Activated naive CD4-positive, alpha-beta T cell treated with anti-CD3 and anti-CD28 coated beads, Interleukin-2, amount 10 ng/mL, durations not matched to agents 7 days and 5 days (primary cell): ENCODE measurements at regions not wholly inside any gene's neighbourhood (a gene's known extent, or its start where the extent isn't known, plus 50 kb on each side); places are given as distances from the start of the nearest gene placed in this dataset.
A peak's percentile ranks its signal among the peaks of the same experiment; 100 is the strongest.

Experiments used
- CTCF ChIA-PET: fragments of 350-600 bp; sonication (Branson Sonifier 250); formaldehyde crosslinking; loops from one replicate; lab custom pipeline; 2021; ENCODE audit warnings: antibody characterized with exemption; lab: Charles Lee
- DNase-seq: peaks from one replicate; pipeline ENCODE4 v3.0.0-alpha.2; 2020
- H3K27ac Mint-ChIP-seq: one replicate; pipeline ENCODE4 v1.8.0; 2021; ENCODE audit warnings: mild to moderate bottlenecking, moderate library complexity, mixed read lengths
- H3K27me3 Mint-ChIP-seq: one replicate; pipeline ENCODE4 v1.8.0; 2021; ENCODE audit warnings: mild to moderate bottlenecking, mixed read lengths
- H3K36me3 Mint-ChIP-seq: one replicate; pipeline ENCODE4 v1.8.0; 2021; ENCODE audit warnings: mixed read lengths
- H3K4me1 Mint-ChIP-seq: one replicate; pipeline ENCODE4 v1.8.0; 2021; ENCODE audit warnings: mixed read lengths
- H3K4me3 Mint-ChIP-seq: one replicate; pipeline ENCODE4 v1.8.0; 2021; ENCODE audit warnings: mild to moderate bottlenecking, moderate library complexity, mixed read lengths
- H3K9me3 Mint-ChIP-seq: one replicate; pipeline ENCODE4 v1.8.0; 2021; ENCODE audit warnings: mixed read lengths

DNA sequence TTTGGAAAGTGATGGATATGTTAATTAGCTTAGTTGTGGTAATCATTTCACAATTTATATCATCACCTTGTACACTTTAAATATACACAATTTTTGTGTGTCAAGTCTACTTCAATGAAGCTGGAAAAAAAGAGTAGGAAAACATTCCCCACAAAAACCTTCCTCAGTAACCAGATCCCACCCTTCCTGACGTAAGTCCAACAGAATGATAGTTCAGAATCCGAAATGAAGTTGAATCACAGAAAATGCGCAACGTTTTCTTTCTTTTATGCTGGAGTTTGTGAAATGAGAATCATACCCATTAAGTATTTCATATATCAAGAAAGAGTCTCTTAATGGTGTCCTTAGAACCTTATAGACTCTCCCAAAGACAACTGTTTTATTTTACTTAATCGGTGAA lies 292.9 kb downstream of the USP46 start:
- CTCF ChIA-PET = no interaction called here
- no peaks in the 10 kb centered on the region for H3K27me3 Mint-ChIP-seq
- no peak overlapping the region for H3K27ac Mint-ChIP-seq
- no peaks in the 10 kb centered on the region for H3K4me1 Mint-ChIP-seq
- no peaks in the 10 kb centered on the region for H3K36me3 Mint-ChIP-seq
- H3K4me3 Mint-ChIP-seq = no peak overlapping the region
- DNase-seq = no peak
- no peaks in the 10 kb centered on the region for H3K9me3 Mint-ChIP-seq

DNA sequence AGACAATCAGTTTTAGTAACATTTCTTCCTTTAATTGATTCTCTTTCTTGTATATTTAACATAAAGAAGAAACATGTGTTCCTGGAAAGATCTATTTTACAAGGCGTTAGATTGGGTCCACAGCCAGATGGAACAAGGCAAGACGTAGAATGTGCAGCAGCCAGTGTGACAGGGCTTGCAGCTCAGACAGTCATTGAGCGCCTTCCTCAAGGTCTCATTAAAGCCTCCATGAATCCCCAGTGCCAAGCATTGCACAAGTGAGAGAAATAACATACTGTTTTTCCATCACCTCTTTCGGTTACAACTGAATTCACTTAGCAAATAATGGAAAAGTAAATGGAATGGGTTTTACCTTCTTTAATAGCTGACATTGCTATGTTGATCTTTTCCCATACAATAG lies 292.5 kb downstream of the USP46 start:
- Mint-ChIP-seq H3K27ac (no peak overlapping the region), H3K36me3 (no peaks in the 10 kb centered on the region), H3K9me3 (no peaks in the 10 kb centered on the region), H3K4me3 (no peak overlapping the region), H3K4me1 (no peaks in the 10 kb centered on the region), H3K27me3 (no peaks in the 10 kb centered on the region)
- no peak for DNase-seq
- CTCF ChIA-PET = no interaction called here

DNA sequence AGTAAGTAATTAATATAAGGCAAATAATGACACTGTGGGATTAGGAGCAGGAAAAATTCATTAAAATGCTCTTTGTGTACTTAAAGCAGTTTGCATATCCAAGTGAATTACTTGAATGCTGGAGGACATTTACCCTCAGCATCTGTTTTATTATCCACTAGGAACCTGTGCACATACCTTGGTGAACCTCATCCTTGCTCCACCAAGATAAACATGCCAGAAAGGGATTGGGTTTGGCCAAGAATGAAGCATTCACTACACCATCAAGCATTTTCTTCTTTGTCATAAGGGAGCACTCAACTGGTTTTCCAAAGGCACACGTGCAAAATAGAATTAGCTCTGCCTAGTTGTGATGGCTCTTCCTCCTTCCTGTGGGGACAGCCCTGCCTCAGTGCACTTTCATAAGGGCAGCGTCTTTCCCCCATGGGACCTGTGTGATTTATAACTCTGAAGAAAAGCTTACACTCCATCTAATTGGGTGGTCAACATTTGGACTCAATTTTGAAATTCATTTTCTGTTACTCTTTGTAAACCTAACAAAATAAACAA lies 291.7 kb downstream of the USP46 start:
- no peaks in the 10 kb centered on the region for H3K36me3 Mint-ChIP-seq
- CTCF ChIA-PET = no interaction called here
- H3K9me3 Mint-ChIP-seq = no peaks in the 10 kb centered on the region
- no peak overlapping the region for H3K4me3 Mint-ChIP-seq
- H3K27ac Mint-ChIP-seq = no peak overlapping the region
- DNase-seq = no peak
- no peaks in the 10 kb centered on the region for H3K27me3 Mint-ChIP-seq
- no peaks in the 10 kb centered on the region for H3K4me1 Mint-ChIP-seq

DNA sequence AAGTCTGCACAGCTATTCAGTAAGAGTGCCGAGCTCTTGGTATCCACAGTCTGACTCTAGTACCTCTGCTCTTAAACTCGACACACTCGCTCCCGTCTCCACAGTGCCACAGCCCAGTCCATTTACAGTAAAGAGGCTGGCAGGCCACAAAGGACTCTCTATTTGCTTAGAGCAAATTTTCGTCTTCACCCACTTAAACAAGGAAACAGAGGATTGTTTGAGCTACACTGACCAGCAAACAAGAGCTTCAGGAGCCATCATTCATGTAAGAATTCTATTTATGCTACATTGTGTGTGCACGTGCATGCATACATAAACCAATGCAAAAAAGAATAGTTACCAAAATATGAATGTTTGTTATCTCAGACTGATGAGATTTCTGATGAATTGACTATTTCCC lies 290.2 kb downstream of the USP46 start:
- Mint-ChIP-seq H3K9me3 (no peaks in the 10 kb centered on the region), H3K4me1 (no peaks in the 10 kb centered on the region), H3K36me3 (no peaks in the 10 kb centered on the region), H3K4me3 (no peak overlapping the region), H3K27ac (no peak overlapping the region), H3K27me3 (no peaks in the 10 kb centered on the region)
- DNase-seq = no peak
- CTCF ChIA-PET = no interaction called here

DNA sequence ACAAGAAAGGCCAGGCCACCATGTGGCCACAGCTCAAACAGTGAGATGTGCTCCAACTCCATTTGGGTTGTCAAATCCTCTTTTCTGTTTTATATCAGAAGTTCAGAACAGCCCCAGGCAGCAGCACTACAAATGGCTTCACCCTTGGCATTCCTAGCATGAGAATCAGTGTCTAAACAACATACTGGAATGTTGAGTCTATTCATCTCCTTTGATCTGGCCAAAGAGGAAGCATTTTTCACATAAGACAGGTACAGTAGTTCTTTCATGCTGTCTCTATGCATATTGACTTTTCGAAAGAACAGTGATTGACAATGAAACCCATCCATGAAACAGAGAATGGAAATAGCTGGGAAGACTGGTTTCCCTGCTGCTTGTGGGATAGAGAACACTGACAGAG lies 289.5 kb downstream of the USP46 start:
- Mint-ChIP-seq H3K27ac (no peak overlapping the region), H3K27me3 (no peaks in the 10 kb centered on the region), H3K36me3 (no peaks in the 10 kb centered on the region), H3K4me3 (no peak overlapping the region), H3K4me1 (no peaks in the 10 kb centered on the region), H3K9me3 (no peaks in the 10 kb centered on the region)
- no peak for DNase-seq
- CTCF ChIA-PET = no interaction called here

DNA sequence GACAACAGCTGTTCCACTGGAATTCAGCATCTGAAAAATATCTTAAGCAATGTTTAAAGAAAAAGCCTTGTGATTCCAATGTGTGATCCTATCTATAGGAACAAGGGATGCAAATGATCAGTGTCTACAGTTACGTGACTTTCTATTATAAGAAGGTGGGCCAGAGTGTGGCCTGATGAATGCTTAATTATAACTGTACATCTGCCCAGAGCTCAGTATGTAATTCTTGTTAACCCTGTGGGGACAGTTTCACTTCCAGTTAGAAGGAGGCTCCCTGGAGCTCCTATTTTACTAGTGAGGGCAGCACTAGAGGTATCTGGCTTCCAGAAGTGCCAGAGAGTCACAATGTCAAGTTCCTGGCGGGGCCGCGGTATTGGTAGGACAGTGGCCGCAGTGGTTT lies 288.5 kb downstream of the USP46 start:
- no peaks in the 10 kb centered on the region for H3K4me1 Mint-ChIP-seq
- no peak overlapping the region for H3K27ac Mint-ChIP-seq
- H3K36me3 Mint-ChIP-seq = no peaks in the 10 kb centered on the region
- CTCF ChIA-PET = no interaction called here
- H3K9me3 Mint-ChIP-seq = no peaks in the 10 kb centered on the region
- DNase-seq = no peak
- H3K4me3 Mint-ChIP-seq = no peak overlapping the region
- H3K27me3 Mint-ChIP-seq = no peaks in the 10 kb centered on the region

DNA sequence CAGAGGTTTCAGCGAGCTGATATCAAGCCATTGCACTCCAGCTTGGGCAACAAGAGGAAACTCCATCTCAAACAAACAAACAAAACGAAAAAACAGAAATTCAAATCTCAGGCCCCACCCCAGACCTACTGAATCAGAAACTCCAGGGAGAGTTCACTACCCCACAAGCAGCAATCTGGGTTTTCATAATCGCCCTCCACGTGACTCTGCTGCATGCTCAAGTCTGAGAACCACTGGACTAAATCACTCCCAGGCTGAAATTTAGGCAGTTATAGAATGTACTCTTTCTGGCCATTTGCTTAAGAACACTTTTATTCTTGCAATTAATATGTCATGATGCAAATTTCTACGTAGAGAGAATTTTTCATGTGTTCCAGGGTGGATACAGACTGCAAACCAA lies 287.3 kb downstream of the USP46 start:
- Mint-ChIP-seq H3K36me3 (no peaks in the 10 kb centered on the region), H3K9me3 (no peaks in the 10 kb centered on the region), H3K27me3 (no peaks in the 10 kb centered on the region), H3K4me3 (no peak overlapping the region), H3K4me1 (no peaks in the 10 kb centered on the region), H3K27ac (no peak overlapping the region)
- no peak for DNase-seq
- CTCF ChIA-PET = no interaction called here

DNA sequence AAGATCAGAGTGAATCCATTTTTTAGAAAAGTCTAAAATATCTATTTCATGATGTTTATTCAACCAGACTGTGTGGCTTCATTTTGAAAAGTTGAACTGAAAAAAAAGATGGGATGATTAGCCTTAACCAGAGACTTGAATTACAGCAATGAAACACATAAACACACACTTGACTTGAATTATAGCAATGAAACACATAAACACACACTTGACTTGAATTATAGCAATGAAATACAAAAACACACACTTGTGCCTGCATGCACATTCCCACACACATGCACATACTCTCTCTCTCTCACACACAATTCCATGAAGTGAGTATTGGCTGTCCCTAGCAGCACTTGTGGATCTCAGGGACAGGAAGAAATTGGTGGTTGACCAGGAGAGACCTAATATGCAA lies 286.8 kb downstream of the USP46 start:
- no peak overlapping the region for H3K4me3 Mint-ChIP-seq
- no peaks in the 10 kb centered on the region for H3K36me3 Mint-ChIP-seq
- no peaks in the 10 kb centered on the region for H3K27me3 Mint-ChIP-seq
- no peaks in the 10 kb centered on the region for H3K4me1 Mint-ChIP-seq
- H3K27ac Mint-ChIP-seq = no peak overlapping the region
- CTCF ChIA-PET = no interaction called here
- no peaks in the 10 kb centered on the region for H3K9me3 Mint-ChIP-seq
- no peak for DNase-seq

DNA sequence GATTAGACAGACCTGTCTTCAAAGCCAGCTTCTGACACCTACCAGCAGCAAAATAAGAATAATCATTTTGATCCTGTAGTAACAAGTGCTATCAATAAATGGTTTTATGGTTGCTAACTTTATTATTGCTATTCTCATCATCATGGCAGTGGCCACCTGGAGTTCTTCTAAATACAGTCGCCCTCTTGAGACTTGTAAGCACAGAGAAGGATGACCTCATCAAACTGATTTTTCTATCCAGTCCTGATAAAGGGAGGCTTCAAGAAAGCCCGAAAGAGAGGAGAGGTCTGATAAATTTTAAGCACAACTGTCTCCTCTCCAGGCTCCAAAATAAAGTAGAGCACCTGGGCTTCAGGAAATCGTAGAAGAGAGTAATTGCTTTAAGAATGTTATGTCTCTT lies 286.4 kb downstream of the USP46 start:
- CTCF ChIA-PET = no interaction called here
- Mint-ChIP-seq H3K27ac (no peak overlapping the region), H3K27me3 (no peaks in the 10 kb centered on the region), H3K4me1 (no peaks in the 10 kb centered on the region), H3K36me3 (no peaks in the 10 kb centered on the region), H3K4me3 (no peak overlapping the region), H3K9me3 (no peaks in the 10 kb centered on the region)
- DNase-seq = no peak

DNA sequence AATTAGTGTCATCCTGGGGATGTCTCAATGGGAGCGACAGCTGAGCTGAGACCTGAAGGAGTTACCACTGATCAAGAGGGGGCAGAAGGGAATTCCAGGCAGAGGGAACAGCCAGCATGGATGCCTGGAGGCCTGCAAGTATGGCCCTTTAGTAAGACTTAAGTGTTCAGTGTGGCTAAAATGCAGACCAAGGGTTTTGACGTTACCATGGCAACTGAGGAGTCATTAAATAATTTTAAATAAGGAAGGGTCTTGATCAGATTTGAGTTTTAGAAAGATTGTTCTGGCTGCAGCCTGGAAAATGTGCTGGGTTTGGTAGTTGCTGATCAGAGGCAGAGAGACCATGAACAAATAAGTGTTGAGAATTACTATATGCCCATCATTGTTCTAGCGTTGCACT lies 285.5 kb downstream of the USP46 start:
- CTCF ChIA-PET = interaction anchor here (0.6 to 2.9 kb wide), 2 partner anchors 609 to 1638 kb away, joined by 4 to 16 read pairs; no protein-coding TSS in a partner anchor
- Mint-ChIP-seq H3K27me3 (no peaks in the 10 kb centered on the region), H3K36me3 (no peaks in the 10 kb centered on the region), H3K9me3 (no peaks in the 10 kb centered on the region), H3K4me1 (no peaks in the 10 kb centered on the region), H3K27ac (no peak overlapping the region), H3K4me3 (no peak overlapping the region)
- DNase-seq = no peak

DNA sequence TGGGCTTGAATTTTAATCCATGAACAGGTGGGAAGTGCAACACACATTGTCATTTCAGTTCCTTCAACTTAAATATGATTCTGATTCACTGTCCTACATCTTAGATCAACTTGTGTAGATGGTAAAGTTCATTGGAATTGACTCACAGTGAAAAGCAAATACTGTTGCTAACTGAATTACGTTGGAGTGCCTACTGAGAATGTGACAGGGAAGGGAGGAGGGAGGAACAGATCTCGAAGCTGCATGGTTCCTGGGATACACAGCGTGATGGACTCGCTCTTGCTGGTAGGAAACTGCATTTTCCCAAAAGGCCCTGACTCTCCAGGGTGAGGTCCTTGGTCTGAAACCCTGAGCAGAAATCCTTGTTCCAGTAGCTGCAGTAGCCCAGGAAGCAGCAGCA lies 284.2 kb downstream of the USP46 start:
- no peaks in the 10 kb centered on the region for H3K27me3 Mint-ChIP-seq
- no peaks in the 10 kb centered on the region for H3K4me1 Mint-ChIP-seq
- H3K36me3 Mint-ChIP-seq = no peaks in the 10 kb centered on the region
- no peak overlapping the region for H3K27ac Mint-ChIP-seq
- no peak for DNase-seq
- H3K9me3 Mint-ChIP-seq = no peaks in the 10 kb centered on the region
- no peak overlapping the region for H3K4me3 Mint-ChIP-seq
- CTCF ChIA-PET = interaction anchor here (1.1 to 3.0 kb wide), 4 partner anchors 17 to 1858 kb away, joined by 4 to 16 read pairs (median 8); no protein-coding TSS in a partner anchor

DNA sequence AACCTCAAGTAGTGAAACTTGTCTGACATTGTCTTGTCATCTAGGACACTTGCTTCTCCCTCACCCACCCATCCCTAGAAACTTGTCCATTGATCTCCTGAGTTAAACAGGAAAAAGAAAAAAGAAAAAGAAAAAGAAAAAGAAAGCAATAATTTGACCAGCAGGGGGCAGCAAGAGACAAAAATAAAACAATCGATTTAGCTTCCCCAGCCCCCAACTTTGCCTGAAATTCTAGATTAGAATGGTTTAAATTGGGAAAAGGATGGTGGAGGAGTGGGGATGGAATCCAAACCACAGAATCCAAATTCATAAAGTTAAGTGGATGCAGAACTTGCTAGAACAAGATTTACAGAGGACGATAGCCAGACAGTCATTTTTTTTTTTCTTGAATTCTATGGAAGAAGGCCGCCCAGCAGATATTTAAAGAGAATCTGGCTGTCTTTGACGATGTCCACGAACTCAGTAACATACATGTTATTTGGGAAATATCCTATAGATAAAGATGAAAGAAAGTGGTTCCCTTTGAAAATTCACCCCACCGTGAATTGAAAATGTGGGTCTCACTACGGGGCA lies 282.9 kb downstream of the USP46 start:
- no peaks in the 10 kb centered on the region for H3K27me3 Mint-ChIP-seq
- no peak overlapping the region for H3K27ac Mint-ChIP-seq
- H3K4me3 Mint-ChIP-seq = no peak overlapping the region
- H3K9me3 Mint-ChIP-seq = no peaks in the 10 kb centered on the region
- no peaks in the 10 kb centered on the region for H3K36me3 Mint-ChIP-seq
- CTCF ChIA-PET = interaction anchor here (0.7 to 3.0 kb wide), 8 partner anchors 18 to 1857 kb away, joined by 3 to 16 read pairs (median 6); no protein-coding TSS in a partner anchor
- peak; percentile 24 for DNase-seq
- H3K4me1 Mint-ChIP-seq = no peaks in the 10 kb centered on the region

DNA sequence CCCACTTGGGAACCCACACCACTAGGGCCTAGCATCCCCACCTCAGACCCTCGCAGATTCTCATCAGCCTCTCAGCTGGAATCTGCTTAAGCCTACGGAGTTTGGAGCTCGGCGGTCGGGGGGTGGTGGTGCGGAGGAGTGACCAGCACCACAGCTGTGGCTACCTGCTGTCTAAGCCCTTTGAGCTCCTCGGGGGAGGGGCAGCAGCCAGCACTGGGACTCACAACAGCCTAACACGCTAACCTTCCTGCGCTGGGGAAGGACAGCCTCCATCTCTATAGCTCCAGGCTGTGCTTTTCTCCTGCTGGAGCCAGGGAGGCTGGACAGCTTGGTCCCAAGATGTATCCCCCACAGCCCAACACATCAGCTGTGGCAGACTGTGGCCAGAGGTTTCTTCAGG lies 281.5 kb downstream of the USP46 start:
- no peak overlapping the region for H3K4me3 Mint-ChIP-seq
- DNase-seq = no peak
- no peaks in the 10 kb centered on the region for H3K27me3 Mint-ChIP-seq
- no peak overlapping the region for H3K27ac Mint-ChIP-seq
- no peaks in the 10 kb centered on the region for H3K36me3 Mint-ChIP-seq
- H3K9me3 Mint-ChIP-seq = no peaks in the 10 kb centered on the region
- CTCF ChIA-PET = interaction anchor here (0.8 to 1.6 kb wide), 2 partner anchors 287 to 605 kb away, joined by 3 to 5 read pairs; no protein-coding TSS in a partner anchor
- H3K4me1 Mint-ChIP-seq = no peaks in the 10 kb centered on the region

DNA sequence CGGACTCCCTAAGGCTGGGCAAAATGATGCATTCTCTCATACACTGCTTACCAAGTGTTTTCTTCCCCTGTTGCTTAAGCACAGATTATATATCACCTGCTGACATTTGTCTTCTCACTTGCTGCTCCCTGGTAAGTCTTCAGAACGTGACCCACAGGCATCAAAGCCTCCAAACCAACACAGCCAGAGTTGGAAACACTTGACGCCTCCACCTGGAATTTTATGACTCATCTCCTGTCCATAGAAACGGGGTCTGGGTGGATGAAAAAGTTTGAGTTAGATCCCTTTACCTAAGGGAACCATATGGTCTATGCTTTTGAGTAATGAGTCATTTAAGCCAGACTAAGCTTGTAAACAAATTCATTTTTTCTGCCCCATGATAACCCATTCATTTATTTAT lies 251.6 kb downstream of the USP46 start:
- peaks cover 14% of the 10 kb centered on the region for H3K9me3 Mint-ChIP-seq
- H3K4me1 Mint-ChIP-seq = no peaks in the 10 kb centered on the region
- CTCF ChIA-PET = no interaction called here

DNA sequence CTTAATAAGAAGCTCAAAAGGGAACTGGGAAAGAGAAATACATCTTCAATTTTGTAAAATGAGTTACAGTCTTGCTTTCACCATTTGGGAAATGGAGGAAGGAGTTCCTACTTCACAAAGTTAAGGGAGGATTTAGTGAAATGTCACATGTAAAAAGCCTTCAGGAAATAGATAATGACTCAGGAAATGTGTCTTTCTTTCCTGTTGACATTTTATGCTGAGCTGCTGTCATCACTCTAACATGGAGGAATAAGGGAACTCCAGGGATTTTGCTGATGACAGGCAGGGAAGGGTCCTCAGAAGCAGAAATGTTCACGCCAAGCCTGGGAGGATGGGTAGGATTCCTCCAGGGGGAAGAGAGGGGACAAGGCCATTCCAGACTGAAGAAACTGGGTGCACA lies 251.1 kb downstream of the USP46 start:
- no peaks in the 10 kb centered on the region for H3K4me1 Mint-ChIP-seq
- no peak overlapping the region for H3K27ac Mint-ChIP-seq
- no peak overlapping the region for H3K4me3 Mint-ChIP-seq
- peaks cover 16% of the 10 kb centered on the region for H3K9me3 Mint-ChIP-seq
- CTCF ChIA-PET = no interaction called here
- no peaks in the 10 kb centered on the region for H3K36me3 Mint-ChIP-seq
- no peak for DNase-seq
- H3K27me3 Mint-ChIP-seq = no peaks in the 10 kb centered on the region

More for the DNA sequence above, 251.6 kb downstream of the USP46 start:
- DNase-seq = no peak
- Mint-ChIP-seq H3K27me3 (no peaks in the 10 kb centered on the region), H3K36me3 (no peaks in the 10 kb centered on the region), H3K27ac (no peak overlapping the region), H3K4me3 (no peak overlapping the region)
